ENCODE measurements at regions not wholly inside any gene's neighbourhood (a gene's known extent, or its start where the extent isn't known, plus 50 kb on each side); places are given as distances from the start of the nearest gene placed in this dataset.
"Not testable (repeated sequence)": the region's sequence is repeated elsewhere in the genome, so short reads cannot be mapped to it uniquely, and the experiment has no call there.

- H3K9me3 Mint-ChIP-seq (ENCODE audit: unreplicated experiment); H3K36me3 Mint-ChIP-seq (ENCODE audit: low read depth, unreplicated experiment); H3K36me3 ChIP-seq (ENCODE audit: insufficient read depth, low read length); H3K4me1 ChIP-seq (ENCODE audit: insufficient read depth, low read length); H3K4me2 ChIP-seq (ENCODE audit: low read length); H3K79me2 ChIP-seq (ENCODE audit: insufficient read depth, low read length); H3K27me3 Mint-ChIP-seq (ENCODE audit: low read depth, unreplicated experiment); H3K27ac Mint-ChIP-seq (ENCODE audit: unreplicated experiment); FAIRE-seq; H3K9me3 ChIP-seq (ENCODE audit: insufficient read depth, low read depth, low read length); H3K27me3 ChIP-seq (ENCODE audit: insufficient read depth, low read length); H3K27ac ChIP-seq (ENCODE audit: low read depth, low read length); H3K4me3 Mint-ChIP-seq (ENCODE audit: unreplicated experiment); H3K4me3 ChIP-seq (ENCODE audit: insufficient read depth, low read depth, low read length); H3K4me1 Mint-ChIP-seq (ENCODE audit: low read depth, unreplicated experiment); H3K9ac ChIP-seq (ENCODE audit: low read length); H2AFZ ChIP-seq (ENCODE audit: low read depth, low read length); H4K20me1 ChIP-seq (ENCODE audit: insufficient read depth, low read length); DNase-seq (ENCODE audit: low read depth): not testable (repeated sequence)
Measured at GRCh38 chr9:39018107-39018506, 269.9 kb downstream of the CNTNAP3 start.

- H3K36me3 ChIP-seq (ENCODE audit: insufficient read depth, low read length); FAIRE-seq; H3K9ac ChIP-seq (ENCODE audit: low read length); H3K27ac Mint-ChIP-seq (ENCODE audit: unreplicated experiment); H3K27ac ChIP-seq (ENCODE audit: low read depth, low read length); H3K4me1 Mint-ChIP-seq (ENCODE audit: low read depth, unreplicated experiment); H2AFZ ChIP-seq (ENCODE audit: low read depth, low read length); H3K4me1 ChIP-seq (ENCODE audit: insufficient read depth, low read length); H4K20me1 ChIP-seq (ENCODE audit: insufficient read depth, low read length); H3K27me3 Mint-ChIP-seq (ENCODE audit: low read depth, unreplicated experiment); H3K4me2 ChIP-seq (ENCODE audit: low read length); DNase-seq (ENCODE audit: low read depth); H3K36me3 Mint-ChIP-seq (ENCODE audit: low read depth, unreplicated experiment); H3K4me3 ChIP-seq (ENCODE audit: insufficient read depth, low read depth, low read length); H3K9me3 Mint-ChIP-seq (ENCODE audit: unreplicated experiment); H3K27me3 ChIP-seq (ENCODE audit: insufficient read depth, low read length); H3K79me2 ChIP-seq (ENCODE audit: insufficient read depth, low read length); H3K9me3 ChIP-seq (ENCODE audit: insufficient read depth, low read depth, low read length); H3K4me3 Mint-ChIP-seq (ENCODE audit: unreplicated experiment): not testable (repeated sequence)
Measured at GRCh38 chr9:39015178-39015577, 272.8 kb downstream of the CNTNAP3 start.

GRCh38 chr9:39014805-39015123, 273.2 kb downstream of the CNTNAP3 start:
- not testable (repeated sequence) for DNase-seq (ENCODE audit: low read depth)

GRCh38 chr9:39014096-39014804, 273.7 kb downstream of the CNTNAP3 start:
- not testable (repeated sequence) for H3K4me2 ChIP-seq (ENCODE audit: low read length); H3K36me3 ChIP-seq (ENCODE audit: insufficient read depth, low read length); H3K4me3 ChIP-seq (ENCODE audit: insufficient read depth, low read depth, low read length); H3K4me1 Mint-ChIP-seq (ENCODE audit: low read depth, unreplicated experiment); H4K20me1 ChIP-seq (ENCODE audit: insufficient read depth, low read length); H3K27ac Mint-ChIP-seq (ENCODE audit: unreplicated experiment); FAIRE-seq; H3K4me1 ChIP-seq (ENCODE audit: insufficient read depth, low read length); H3K4me3 Mint-ChIP-seq (ENCODE audit: unreplicated experiment); DNase-seq (ENCODE audit: low read depth); H3K36me3 Mint-ChIP-seq (ENCODE audit: low read depth, unreplicated experiment); H3K27me3 Mint-ChIP-seq (ENCODE audit: low read depth, unreplicated experiment); H2AFZ ChIP-seq (ENCODE audit: low read depth, low read length); H3K27me3 ChIP-seq (ENCODE audit: insufficient read depth, low read length); H3K9me3 ChIP-seq (ENCODE audit: insufficient read depth, low read depth, low read length); H3K79me2 ChIP-seq (ENCODE audit: insufficient read depth, low read length); H3K27ac ChIP-seq (ENCODE audit: low read depth, low read length); H3K9me3 Mint-ChIP-seq (ENCODE audit: unreplicated experiment); H3K9ac ChIP-seq (ENCODE audit: low read length)

More at GRCh38 chr9:39014805-39015123, 273.2 kb downstream of the CNTNAP3 start:
- H3K27ac ChIP-seq (ENCODE audit: low read depth, low read length); H3K79me2 ChIP-seq (ENCODE audit: insufficient read depth, low read length); H3K27me3 ChIP-seq (ENCODE audit: insufficient read depth, low read length); H3K36me3 Mint-ChIP-seq (ENCODE audit: low read depth, unreplicated experiment); H3K4me1 ChIP-seq (ENCODE audit: insufficient read depth, low read length); H3K9ac ChIP-seq (ENCODE audit: low read length); H3K9me3 ChIP-seq (ENCODE audit: insufficient read depth, low read depth, low read length); H3K4me3 Mint-ChIP-seq (ENCODE audit: unreplicated experiment); H3K4me1 Mint-ChIP-seq (ENCODE audit: low read depth, unreplicated experiment); H4K20me1 ChIP-seq (ENCODE audit: insufficient read depth, low read length); H3K36me3 ChIP-seq (ENCODE audit: insufficient read depth, low read length); FAIRE-seq; H3K4me2 ChIP-seq (ENCODE audit: low read length); H3K27me3 Mint-ChIP-seq (ENCODE audit: low read depth, unreplicated experiment); H3K27ac Mint-ChIP-seq (ENCODE audit: unreplicated experiment); H3K4me3 ChIP-seq (ENCODE audit: insufficient read depth, low read depth, low read length); H3K9me3 Mint-ChIP-seq (ENCODE audit: unreplicated experiment); H2AFZ ChIP-seq (ENCODE audit: low read depth, low read length): not testable (repeated sequence)

GRCh38 chr9:39009743-39010142, 278.2 kb downstream of the CNTNAP3 start:
- not testable (repeated sequence) for H3K4me1 Mint-ChIP-seq (ENCODE audit: low read depth, unreplicated experiment); FAIRE-seq; H3K9me3 ChIP-seq (ENCODE audit: insufficient read depth, low read depth, low read length); DNase-seq (ENCODE audit: low read depth); H3K27ac ChIP-seq (ENCODE audit: low read depth, low read length); H4K20me1 ChIP-seq (ENCODE audit: insufficient read depth, low read length); H3K9me3 Mint-ChIP-seq (ENCODE audit: unreplicated experiment); H2AFZ ChIP-seq (ENCODE audit: low read depth, low read length); H3K4me3 ChIP-seq (ENCODE audit: insufficient read depth, low read depth, low read length); H3K4me1 ChIP-seq (ENCODE audit: insufficient read depth, low read length); H3K36me3 Mint-ChIP-seq (ENCODE audit: low read depth, unreplicated experiment); H3K9ac ChIP-seq (ENCODE audit: low read length); H3K27me3 ChIP-seq (ENCODE audit: insufficient read depth, low read length); H3K27me3 Mint-ChIP-seq (ENCODE audit: low read depth, unreplicated experiment); H3K27ac Mint-ChIP-seq (ENCODE audit: unreplicated experiment); H3K79me2 ChIP-seq (ENCODE audit: insufficient read depth, low read length); H3K36me3 ChIP-seq (ENCODE audit: insufficient read depth, low read length); H3K4me2 ChIP-seq (ENCODE audit: low read length); H3K4me3 Mint-ChIP-seq (ENCODE audit: unreplicated experiment)

- not testable (repeated sequence) for FAIRE-seq
Measured at GRCh38 chr9:39009343-39009742, 278.6 kb downstream of the CNTNAP3 start.

More at GRCh38 chr9:39009343-39009742, 278.6 kb downstream of the CNTNAP3 start:
- not testable (repeated sequence) for H3K27ac ChIP-seq (ENCODE audit: low read depth, low read length); H3K9ac ChIP-seq (ENCODE audit: low read length); H3K9me3 ChIP-seq (ENCODE audit: insufficient read depth, low read depth, low read length); H3K9me3 Mint-ChIP-seq (ENCODE audit: unreplicated experiment); H3K4me2 ChIP-seq (ENCODE audit: low read length); H3K36me3 ChIP-seq (ENCODE audit: insufficient read depth, low read length); H3K27me3 Mint-ChIP-seq (ENCODE audit: low read depth, unreplicated experiment); H3K27ac Mint-ChIP-seq (ENCODE audit: unreplicated experiment); H3K27me3 ChIP-seq (ENCODE audit: insufficient read depth, low read length); H3K36me3 Mint-ChIP-seq (ENCODE audit: low read depth, unreplicated experiment); H2AFZ ChIP-seq (ENCODE audit: low read depth, low read length); H3K4me1 Mint-ChIP-seq (ENCODE audit: low read depth, unreplicated experiment); DNase-seq (ENCODE audit: low read depth); H3K4me3 Mint-ChIP-seq (ENCODE audit: unreplicated experiment); H3K4me3 ChIP-seq (ENCODE audit: insufficient read depth, low read depth, low read length); H3K79me2 ChIP-seq (ENCODE audit: insufficient read depth, low read length); H4K20me1 ChIP-seq (ENCODE audit: insufficient read depth, low read length); H3K4me1 ChIP-seq (ENCODE audit: insufficient read depth, low read length)
